NCI-H2081 (cell line): ENCODE measurements at regions not wholly inside any gene's neighbourhood (a gene's known extent, or its start where the extent isn't known, plus 50 kb on each side); places are given as distances from the start of the nearest gene placed in this dataset.

ENCODE experiments used
- DNase-seq, 2 experiments: peaks; one replicate each; lab custom pipeline; 2025; lab: John Stamatoyannopoulos, UW

GRCh38 chr1:5423109-5423508 lies 569.1 kb downstream of the NPHP4 start:
- no peak for DNase-seq

GRCh38 chr1:5419501-5419900 lies 572.7 kb downstream of the NPHP4 start:
- DNase-seq: no peak

- no peak for DNase-seq
These were observed 575.7 kb downstream of the NPHP4 start for GRCh38 chr1:5416518-5416917.

GRCh38 chr1:5415606-5416005 lies 576.6 kb downstream of the NPHP4 start:
- no peak for DNase-seq

GRCh38 chr1:5410652-5411051 lies 581.6 kb downstream of the NPHP4 start:
- DNase-seq: no peak

- no peak for DNase-seq
These were observed 583.8 kb downstream of the NPHP4 start for GRCh38 chr1:5408401-5408800.

GRCh38 chr1:5405263-5405662 lies 587.0 kb downstream of the NPHP4 start:
- DNase-seq: no peak

GRCh38 chr1:5404412-5405203 lies 587.6 kb downstream of the NPHP4 start:
- no peak for DNase-seq

GRCh38 chr1:5403935-5404334 lies 588.3 kb downstream of the NPHP4 start:
- no peak for DNase-seq

GRCh38 chr1:5402618-5403017 lies 589.6 kb downstream of the NPHP4 start:
- no peak for DNase-seq

- no peak for DNase-seq
These were observed 592.5 kb downstream of the NPHP4 start for GRCh38 chr1:5399771-5400170.

- no peak for DNase-seq
These were observed 595.6 kb downstream of the NPHP4 start for GRCh38 chr1:5396593-5396992.

GRCh38 chr1:5394111-5394510 lies 598.1 kb downstream of the NPHP4 start:
- DNase-seq: no peak

- no peak for DNase-seq
These were observed 598.6 kb downstream of the NPHP4 start for GRCh38 chr1:5393603-5394002.

- no peak for DNase-seq
These were observed 599.1 kb downstream of the NPHP4 start for GRCh38 chr1:5393146-5393545.

- no peak for DNase-seq
These were observed 600.5 kb downstream of the NPHP4 start for GRCh38 chr1:5391725-5392124.

- DNase-seq: no peak
These were observed 601.7 kb downstream of the NPHP4 start for GRCh38 chr1:5390504-5390903.

- no peak for DNase-seq
These were observed 602.9 kb downstream of the NPHP4 start for GRCh38 chr1:5389101-5389885.

- DNase-seq: no peak
These were observed 603.6 kb downstream of the NPHP4 start for GRCh38 chr1:5388622-5389021.

- no peak for DNase-seq
These were observed 605.9 kb downstream of the NPHP4 start for GRCh38 chr1:5386371-5386770.

GRCh38 chr1:5385956-5386355 lies 606.3 kb downstream of the NPHP4 start:
- DNase-seq: no peak

- no peak for DNase-seq
These were observed 607.0 kb downstream of the NPHP4 start for GRCh38 chr1:5385096-5385799.

- no peak for DNase-seq
These were observed 610.7 kb downstream of the NPHP4 start for GRCh38 chr1:5381491-5381890.
